Testis (tissue), 2 donors: ENCODE measurements at regions not wholly inside any gene's neighbourhood (a gene's known extent, or its start where the extent isn't known, plus 50 kb on each side); places are given as distances from the start of the nearest gene placed in this dataset.
"Not testable (repeated sequence)": the region's sequence is repeated elsewhere in the genome, so short reads cannot be mapped to it uniquely, and the experiment has no call there.

Experiments
- POLR2A ChIP-seq: fragments of 450-650 bp; IDR thresholded peaks from one replicate; pipeline ENCODE4 v1.6.1; 2017; ENCODE audit warnings: antibody characterized with exemption, mild to moderate bottlenecking, moderate library complexity
- TF ChIP-seq, protein P1 (sequence below), 3 experiments: fragments of 450-650 bp in 2 of 3; fragments of 200-600 bp in 1 of 3; sonication (generic) in 1 of 3; IDR thresholded peaks; one replicate each; pipeline ENCODE4 v1.5.1; 2016 to 2019; ENCODE audit warnings: antibody characterized with exemption in 3 of 3, mild to moderate bottlenecking in 2 of 3, moderate library complexity in 1 of 3

DNA sequence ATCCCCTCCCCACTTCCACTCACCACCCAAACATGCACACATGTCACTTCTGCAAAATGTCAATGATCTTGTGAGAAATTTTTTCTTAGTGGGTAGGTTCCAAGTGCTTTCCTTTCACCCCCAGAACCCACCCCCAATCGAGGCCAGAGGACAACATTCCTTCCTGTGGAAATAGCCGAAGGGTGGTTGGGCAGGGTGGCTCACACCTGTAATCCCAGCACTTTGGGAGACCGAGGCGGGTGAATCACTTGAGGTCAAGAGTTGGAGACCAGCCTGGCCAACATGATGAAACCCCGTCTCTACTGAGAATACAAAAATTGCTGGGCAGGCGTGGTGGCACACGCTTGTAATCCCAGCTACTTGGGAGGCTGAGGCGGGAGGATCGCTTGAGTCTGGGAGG, 208.7 kb downstream of the RAB11FIP4 start:
- TF ChIP-seq, protein P1, sequence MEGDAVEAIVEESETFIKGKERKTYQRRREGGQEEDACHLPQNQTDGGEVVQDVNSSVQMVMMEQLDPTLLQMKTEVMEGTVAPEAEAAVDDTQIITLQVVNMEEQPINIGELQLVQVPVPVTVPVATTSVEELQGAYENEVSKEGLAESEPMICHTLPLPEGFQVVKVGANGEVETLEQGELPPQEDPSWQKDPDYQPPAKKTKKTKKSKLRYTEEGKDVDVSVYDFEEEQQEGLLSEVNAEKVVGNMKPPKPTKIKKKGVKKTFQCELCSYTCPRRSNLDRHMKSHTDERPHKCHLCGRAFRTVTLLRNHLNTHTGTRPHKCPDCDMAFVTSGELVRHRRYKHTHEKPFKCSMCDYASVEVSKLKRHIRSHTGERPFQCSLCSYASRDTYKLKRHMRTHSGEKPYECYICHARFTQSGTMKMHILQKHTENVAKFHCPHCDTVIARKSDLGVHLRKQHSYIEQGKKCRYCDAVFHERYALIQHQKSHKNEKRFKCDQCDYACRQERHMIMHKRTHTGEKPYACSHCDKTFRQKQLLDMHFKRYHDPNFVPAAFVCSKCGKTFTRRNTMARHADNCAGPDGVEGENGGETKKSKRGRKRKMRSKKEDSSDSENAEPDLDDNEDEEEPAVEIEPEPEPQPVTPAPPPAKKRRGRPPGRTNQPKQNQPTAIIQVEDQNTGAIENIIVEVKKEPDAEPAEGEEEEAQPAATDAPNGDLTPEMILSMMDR (IDR thresholded peaks at IDR 0.05): not testable (repeated sequence)
- not testable (repeated sequence) for TF ChIP-seq POLR2A
